ENCODE measurements at regions not wholly inside any gene's neighbourhood (a gene's known extent, or its start where the extent isn't known, plus 50 kb on each side); places are given as distances from the start of the nearest gene placed in this dataset.
"Not testable (repeated sequence)": the region's sequence is repeated elsewhere in the genome, so short reads cannot be mapped to it uniquely, and the experiment has no call there.

GRCh38 chr16:5309946-5310611 is 212.5 kb upstream of the EEF2KMT start:
- no peak for DNase-seq (ENCODE audit: low spot score)

DNA sequence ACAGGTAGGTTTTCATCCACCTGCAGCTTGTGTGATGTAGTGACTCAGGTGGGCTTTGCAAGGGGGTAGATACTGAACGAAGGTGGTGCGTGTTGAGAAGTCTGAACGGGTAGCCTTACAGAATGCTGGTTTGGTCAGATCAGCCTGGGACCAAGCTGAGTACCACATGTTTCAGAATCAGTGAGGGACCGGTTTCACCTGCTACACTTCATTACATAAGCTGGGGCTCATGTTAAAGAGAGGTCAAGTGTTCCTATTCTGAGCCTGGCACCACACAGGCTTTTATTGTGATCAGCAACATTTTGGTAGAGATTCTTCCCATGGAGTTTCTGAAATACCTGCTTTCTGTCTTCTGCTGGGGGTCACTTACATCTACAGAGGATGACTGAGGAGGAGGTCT is 207.4 kb upstream of the EEF2KMT start:
- DNase-seq (ENCODE audit: low spot score): no peak

DNA sequence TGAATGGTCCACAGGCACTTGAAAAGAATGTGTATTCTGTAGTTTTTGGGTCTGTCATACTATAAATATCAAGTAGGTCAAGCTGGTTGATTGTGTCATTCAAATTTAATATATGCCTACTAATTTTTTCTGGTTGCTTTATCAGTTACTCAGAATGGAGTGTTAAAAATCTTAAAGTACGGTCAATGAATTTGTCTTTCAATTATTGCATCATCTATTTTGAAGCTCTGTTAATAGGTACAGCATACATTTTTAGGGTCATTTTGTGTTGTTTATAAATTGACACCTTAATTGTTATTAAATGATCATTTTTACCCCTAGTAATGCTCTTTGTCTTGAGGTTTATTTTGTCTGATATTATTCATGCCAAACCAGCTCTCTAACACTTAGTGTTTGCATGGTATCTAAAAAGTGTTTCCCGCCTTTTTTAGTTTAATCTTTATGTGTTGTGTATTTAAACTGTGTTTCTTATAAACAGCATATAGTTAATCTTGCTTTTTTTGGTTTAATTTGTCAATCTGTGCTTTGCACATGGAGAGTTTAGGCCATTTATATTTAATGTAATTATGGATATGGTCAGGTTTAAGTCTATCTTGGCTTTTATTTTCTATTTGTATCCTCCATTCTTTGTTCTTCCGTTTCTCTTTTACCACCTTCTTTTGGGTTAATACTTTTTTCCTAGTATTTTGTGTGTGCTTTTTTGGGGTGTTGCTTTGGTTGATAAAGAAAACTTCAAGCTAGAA is 204.9 kb upstream of the EEF2KMT start:
- DNase-seq (ENCODE audit: low spot score): no peak

DNA sequence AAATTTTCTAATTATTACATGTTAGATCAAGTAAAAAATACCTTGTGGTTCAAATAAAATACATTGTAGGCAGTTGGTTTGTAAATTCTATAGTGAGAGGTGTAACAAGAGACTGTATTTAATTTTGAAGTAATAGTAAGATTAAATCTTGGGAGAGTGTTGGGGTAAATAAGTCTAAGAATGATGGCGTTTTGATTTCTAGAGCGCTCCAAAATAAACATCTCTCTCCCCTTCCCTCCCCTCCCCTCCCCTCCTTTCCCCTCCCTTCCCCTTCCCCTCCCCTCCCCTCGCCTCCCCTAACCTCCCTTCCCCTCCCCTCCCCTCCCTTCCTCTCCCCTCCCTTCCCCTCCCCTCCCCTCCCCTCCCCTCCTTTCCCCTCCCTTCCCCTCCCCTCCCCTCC is 200.6 kb upstream of the EEF2KMT start:
- DNase-seq (ENCODE audit: low spot score): no peak

GRCh38 chr16:5296176-5296575 is 198.6 kb upstream of the EEF2KMT start:
- no peak for DNase-seq (ENCODE audit: low spot score)

DNA sequence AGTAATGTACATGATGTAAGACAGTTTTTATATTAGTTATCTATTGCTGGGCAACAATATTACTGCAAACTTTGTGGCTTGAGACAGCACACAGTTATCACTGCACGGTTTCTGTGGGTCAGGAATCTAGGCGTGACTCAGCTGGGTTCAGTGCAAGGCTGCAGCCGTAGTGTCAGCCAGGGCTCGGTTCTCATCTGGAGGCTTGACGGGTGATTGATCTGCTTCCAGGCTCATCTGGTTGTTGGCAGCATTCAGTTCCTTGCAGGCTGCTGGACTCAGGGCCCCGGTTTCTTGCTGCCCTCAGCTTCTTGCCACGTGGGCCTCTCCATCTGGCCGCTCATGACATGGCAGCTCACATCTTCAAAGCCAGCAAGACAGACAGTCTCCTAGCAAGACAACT is 197.7 kb upstream of the EEF2KMT start:
- DNase-seq (ENCODE audit: low spot score): not testable (repeated sequence)

GRCh38 chr16:5282152-5282551 is 184.6 kb upstream of the EEF2KMT start:
- not testable (repeated sequence) for DNase-seq (ENCODE audit: low spot score)

- no peak for DNase-seq (ENCODE audit: low spot score)
Observed at GRCh38 chr16:5257462-5257861, 159.9 kb upstream of the EEF2KMT start.

- DNase-seq (ENCODE audit: low spot score): peak; percentile 15
Observed at GRCh38 chr16:5252791-5253190, 155.2 kb upstream of the EEF2KMT start.

DNA sequence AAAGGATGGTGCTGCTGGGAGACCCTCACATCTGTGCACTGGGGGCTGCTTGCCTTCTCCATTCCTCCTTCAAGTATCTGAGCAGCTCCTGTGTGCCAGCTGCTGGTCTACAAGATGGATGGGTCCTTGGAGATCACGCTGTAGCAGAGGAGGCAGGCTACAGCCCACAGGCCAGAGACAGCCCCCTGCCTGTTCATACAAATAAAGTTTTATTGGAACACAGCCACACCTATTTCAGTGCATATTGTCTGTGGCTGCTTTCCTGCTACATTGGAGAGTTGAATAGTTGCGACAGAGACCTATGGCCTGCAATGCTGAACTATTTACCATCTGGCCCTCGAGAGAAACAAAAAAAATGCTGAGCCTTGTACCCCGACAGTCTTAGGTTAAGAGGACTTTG is 149.8 kb upstream of the EEF2KMT start:
- not testable (repeated sequence) for DNase-seq (ENCODE audit: low spot score)

DNA sequence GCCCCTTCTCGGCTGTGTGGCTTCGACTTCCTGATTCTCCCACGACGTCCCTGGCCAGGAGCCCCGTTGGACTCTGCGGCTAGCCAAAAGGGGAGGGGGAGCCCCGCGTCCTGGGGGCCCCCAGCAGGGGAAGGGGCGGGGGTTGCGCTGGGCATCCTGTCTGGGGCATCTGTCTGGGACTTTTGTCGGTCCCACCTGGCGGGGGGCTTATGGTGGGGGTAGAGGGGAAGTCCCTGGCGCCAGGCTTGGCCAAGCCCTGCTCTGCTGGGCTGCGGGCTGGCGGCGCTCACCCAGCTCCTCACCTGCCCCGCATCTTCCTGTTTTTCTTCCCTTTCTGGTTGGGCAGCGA is 142.7 kb upstream of the EEF2KMT start:
- DNase-seq (ENCODE audit: low spot score): not testable (repeated sequence)

DNA sequence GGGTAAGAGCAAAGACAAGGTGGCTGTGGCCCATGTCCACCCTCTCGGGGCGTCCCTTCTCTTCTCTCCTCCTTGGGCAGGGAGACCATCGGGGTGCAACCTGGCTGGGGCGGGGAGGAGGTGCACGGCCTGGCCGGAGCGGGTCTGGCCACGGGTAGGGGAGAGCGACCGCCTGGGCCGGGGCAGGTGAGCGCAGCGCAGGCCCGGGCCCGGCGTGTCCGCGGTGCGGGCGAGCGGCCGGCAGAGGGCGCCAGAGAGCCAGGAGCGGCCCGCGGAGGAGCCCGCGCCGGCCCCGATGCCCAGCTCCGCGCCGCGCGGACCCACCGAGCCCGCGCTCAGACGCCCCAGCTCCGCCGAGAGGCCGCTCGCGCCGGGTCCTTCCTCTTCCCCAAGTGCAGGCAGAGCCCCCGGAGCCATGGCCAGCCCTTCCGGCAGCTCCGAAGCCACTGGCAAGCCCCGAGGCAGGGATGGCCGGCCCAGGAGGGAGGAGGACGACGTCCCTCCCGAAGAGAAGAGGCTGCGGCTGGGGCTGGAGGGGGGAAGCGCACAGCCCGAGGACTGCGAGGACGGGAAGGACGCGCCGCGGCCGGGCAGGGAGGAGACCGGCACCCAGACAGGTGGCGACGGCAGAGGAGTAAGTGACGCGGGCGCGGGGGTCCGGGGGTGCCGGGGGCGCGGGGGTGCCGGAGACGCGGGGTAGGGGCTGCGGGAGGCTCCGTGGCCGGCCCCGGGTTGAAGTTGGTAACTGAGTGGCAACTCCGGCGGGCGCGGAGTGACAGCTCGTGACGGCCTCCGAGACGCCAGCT is 142.1 kb upstream of the EEF2KMT start:
- not testable (repeated sequence) for DNase-seq (ENCODE audit: low spot score)

DNA sequence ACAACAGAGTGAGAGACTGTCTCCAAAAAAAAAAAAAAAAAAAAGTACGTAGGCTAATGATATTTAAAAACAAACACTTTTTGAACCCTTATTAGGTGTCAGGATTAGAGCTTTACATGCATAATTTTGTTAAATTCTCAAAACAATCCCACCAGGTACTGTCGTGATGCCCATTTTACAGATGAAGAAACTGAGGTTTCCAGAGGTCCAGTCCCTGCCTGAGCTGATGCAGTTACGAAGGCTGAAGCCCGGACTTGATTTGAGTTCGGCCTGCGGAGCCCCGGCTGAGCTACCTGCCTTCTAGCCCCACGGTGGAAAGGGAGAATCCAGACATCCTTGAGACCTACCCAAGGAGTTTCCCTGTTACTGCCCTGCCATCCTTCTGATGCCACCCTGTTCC is 137.5 kb upstream of the EEF2KMT start:
- no peak for DNase-seq (ENCODE audit: low spot score)

GRCh38 chr16:5234295-5235050 is 136.9 kb upstream of the EEF2KMT start:
- no peak for DNase-seq (ENCODE audit: low spot score)

GRCh38 chr16:5231246-5231759 is 133.7 kb upstream of the EEF2KMT start:
- no peak for DNase-seq (ENCODE audit: low spot score)

DNA sequence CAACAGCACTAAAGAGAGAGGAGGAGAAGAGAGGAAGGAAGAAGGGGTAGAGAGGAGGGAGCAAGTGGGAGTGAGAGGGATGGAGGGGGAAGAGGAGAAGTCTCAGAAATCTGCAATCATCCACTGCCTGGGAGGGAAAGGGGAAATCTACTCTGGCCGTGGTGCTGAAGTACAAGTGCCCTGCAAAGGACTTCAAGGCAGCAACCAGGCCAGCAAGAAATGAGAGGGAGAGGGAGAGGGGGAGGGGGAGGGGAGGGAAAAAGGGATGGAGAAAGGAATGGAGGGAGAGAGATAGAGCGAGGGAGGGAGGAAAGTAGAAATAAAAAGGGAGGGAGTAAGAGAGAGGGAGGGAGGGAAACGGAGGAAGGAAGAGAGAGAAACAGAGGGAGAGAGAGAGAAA is 130.8 kb upstream of the EEF2KMT start:
- DNase-seq (ENCODE audit: low spot score): no peak

DNA sequence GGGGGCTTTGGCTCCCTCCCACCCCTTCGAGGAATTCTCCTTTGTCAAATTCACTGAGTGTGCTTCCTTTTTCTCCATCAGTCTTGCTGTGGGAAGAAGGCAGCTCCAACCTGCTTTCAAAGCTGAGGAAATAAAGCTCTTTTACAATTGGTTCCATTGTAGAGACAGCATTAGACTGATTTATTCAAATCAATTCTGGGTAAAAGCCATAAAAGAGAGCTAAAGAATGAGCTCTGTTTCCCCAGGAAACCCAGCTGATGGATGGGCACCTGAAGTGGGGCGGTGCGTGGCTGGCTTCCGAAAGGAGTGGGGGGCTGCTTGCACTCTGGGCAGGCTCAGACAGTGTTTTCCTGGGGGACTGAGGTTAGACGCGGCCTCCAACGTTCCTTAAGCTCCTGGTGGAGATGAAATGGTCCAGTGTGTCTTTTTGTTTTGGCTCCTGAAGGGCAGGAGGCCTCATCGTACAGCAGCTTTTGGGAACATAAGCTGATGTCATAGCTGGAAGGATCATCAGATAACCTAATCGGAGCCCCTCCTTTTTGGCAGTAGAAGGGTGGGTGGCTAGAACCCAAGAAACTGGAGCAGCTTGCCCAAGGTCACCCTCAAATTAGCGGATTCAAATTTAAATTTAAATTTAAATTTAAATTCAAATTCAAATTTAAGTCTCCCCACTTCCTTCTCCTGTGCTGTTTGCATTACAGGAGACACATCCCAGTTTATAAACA is 128.5 kb upstream of the EEF2KMT start:
- DNase-seq (ENCODE audit: low spot score): no peak

DNA sequence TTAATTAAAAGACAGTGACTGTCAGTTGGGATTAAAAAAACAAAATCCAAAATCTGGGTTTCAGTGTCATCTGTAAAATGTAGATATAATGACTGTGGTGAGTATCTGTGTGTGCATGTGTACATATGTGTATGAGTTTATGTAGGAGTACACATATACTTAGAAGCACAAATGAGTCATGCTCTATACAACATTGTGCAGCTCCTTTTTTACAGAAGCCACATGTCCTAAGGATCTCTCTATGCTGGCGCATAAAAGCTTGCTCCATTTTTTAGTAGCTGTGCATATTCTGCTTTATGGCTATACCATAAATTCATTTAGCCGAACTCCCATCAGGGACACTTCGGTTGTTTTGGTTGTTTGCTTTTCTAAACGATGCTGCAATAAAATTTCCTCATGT is 125.2 kb upstream of the EEF2KMT start:
- DNase-seq (ENCODE audit: low spot score): no peak

GRCh38 chr16:5221831-5222230 is 124.2 kb upstream of the EEF2KMT start:
- DNase-seq (ENCODE audit: low spot score): not testable (repeated sequence)

- no peak for DNase-seq (ENCODE audit: low spot score)
Observed at GRCh38 chr16:5220705-5221104, 123.1 kb upstream of the EEF2KMT start.

DNA sequence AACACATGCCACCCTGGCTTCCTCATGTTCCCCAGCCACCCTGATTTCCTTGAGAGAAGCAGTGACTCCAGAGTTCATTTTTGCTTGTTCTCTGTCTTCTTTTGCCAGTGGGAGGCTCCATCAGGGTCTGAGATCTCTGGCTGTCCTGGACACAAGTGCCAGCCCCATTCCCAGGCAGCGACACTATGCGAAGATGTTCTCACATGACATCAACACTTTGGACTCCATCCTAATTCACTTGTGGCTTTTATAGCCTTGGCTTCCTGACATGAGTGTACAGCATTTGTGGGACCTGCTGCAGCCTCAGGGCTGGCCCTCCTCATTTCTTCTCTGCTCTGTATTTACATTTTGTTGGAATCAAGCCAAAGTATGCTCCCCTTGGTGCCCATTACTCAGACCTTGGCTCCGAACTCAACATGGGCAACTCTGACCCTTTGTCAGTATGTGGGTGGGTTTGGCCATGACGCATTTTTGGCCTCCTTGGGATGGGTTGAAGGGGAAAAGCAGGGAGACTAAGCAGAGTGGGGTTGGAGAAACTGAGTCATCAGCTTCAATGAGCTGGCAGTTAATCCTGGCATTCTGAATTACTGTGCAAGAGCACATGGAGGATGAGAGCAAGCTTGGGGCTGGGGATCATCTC is 119.0 kb upstream of the EEF2KMT start:
- no peak for DNase-seq (ENCODE audit: low spot score)

All from Ammon's horn (tissue), 1 donor.